OCI-M2 (cell line): ENCODE measurements at regions not wholly inside any gene's neighbourhood (a gene's known extent, or its start where the extent isn't known, plus 50 kb on each side); places are given as distances from the start of the nearest gene placed in this dataset.

ENCODE experiments used
- DNase-seq: peaks from one replicate; lab custom pipeline; 2025; ENCODE audit not compliant: unreplicated experiment; lab: John Stamatoyannopoulos, UW

DNA sequence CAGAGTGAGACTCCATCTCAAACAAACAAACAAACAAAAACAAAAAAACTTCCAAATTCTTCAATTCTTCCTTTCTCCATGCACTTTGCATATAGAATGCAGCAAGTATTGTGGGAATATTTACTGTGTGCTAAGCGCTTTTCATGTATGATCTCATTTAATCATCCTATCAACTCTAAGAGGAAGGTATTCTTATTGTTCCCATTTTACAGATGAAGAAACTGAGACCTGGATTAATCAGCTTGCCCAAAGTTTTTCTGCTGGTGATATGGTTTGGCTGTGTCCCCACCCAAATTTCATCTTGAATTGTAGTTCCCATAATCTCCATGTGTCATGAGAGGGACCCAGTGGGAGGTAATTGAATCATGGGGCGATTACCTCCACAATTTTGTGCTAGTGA is 56.6 kb upstream of the KCNG1 start:
- no peak for DNase-seq

DNA sequence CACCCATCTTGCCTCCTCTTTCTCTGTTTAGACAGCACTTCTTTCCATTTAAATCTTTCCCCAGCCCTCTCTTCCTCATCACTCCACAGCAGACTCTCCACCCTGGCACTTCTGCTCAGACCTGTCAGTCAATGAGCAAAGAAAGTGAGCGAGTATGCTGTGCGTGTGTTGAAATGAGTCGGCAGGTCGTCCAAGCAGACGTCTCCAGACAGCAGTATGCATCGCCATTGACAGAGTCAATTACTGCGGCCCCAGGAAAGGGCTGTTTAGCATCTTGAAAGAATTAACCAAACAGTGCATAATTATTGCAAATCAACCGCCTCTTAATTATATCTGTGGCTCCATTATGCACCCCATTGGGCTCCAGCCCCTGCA is 54.8 kb upstream of the KCNG1 start:
- no peak for DNase-seq

DNA sequence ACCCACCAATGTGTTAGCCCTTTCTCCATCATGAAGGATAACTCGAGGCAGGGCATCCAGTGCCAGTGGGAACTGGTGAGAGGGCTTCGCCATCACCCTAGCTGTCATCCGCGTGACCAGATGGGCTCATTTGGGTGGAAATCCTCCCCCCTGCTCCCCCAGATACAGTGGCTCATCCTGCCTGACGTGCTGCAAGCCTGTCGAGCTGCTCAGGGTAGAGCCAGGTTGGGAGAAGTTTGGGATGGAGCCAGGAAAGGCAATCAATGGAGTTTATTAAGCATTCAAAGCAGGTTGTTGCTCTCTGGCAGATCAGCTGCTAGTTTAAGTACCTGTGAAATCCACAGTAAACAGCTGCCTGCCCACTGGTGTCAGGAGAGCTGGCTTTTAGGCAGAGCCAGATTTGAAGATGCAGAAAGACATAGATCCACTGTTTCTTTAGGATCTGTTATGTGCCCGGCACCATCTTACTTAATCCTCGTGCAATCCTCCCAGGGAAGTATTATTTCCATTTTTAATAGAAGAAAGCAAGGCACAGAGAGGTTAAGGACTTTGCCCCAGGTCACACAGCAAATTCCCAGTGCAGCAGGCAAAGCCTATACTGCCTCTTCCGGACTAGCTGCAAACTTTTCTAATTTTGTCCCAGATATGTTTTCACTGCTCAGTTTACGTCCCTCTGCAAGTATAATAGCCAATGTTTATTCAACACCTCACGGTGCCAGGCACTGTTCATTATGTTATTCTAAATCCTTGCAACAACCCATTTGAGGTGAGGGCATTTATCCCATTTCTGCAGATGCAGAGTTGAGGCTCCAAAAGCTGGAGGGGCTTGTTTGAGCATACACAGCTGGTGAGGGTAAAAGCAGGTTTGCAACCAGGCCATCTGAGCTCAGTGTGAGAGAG is 54.1 kb upstream of the KCNG1 start:
- DNase-seq: no peak

DNA sequence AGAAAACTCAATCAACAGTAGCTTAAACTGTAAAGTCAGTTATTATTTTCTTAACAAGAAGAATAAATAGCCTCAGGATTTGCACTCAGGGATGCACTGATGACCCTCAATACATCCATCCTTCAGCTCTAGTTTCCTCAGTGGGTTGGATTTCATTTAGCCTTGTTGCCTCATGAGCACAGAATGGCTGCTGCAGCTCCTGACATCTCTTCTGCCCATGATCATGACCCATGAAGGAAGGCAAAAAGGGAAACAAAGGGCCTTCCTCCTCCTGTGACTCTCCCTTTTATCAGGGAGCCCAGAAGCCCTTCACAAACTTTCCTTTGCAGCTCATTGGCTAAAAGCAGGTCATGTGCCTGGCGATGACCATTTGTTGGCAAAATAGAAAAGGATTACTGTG is 51.2 kb upstream of the KCNG1 start:
- no peak for DNase-seq
